Activated effector memory CD4-positive, alpha-beta T cell treated with Interleukin-2 at 50 U/mL for 16 hours (primary cell): ENCODE measurements at regions not wholly inside any gene's neighbourhood (a gene's known extent, or its start where the extent isn't known, plus 50 kb on each side); places are given as distances from the start of the nearest gene placed in this dataset.

Source experiments
- DNase-seq: peaks from one replicate; pipeline ENCODE4 v3.0.0-alpha.2; 2020

DNA sequence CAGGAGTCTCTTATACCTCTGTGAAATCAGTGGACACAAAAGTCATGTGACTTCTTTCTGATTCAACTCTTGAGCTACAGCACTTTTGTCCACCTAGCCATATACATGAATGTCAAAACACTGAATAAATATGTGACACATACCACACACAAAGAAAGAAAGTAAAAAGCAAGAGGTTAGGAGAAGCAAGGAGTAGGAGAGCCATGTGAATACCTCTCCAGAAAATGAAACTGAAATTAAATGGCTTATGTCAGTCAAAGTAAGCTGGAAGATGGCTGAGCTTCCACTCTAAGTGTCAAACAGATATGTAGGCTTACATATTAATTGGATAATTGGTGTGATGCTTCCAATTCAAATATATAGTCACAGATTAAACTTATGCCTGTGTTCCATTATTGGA is 1050.5 kb downstream of the BCL11A start:
- no peak for DNase-seq

DNA sequence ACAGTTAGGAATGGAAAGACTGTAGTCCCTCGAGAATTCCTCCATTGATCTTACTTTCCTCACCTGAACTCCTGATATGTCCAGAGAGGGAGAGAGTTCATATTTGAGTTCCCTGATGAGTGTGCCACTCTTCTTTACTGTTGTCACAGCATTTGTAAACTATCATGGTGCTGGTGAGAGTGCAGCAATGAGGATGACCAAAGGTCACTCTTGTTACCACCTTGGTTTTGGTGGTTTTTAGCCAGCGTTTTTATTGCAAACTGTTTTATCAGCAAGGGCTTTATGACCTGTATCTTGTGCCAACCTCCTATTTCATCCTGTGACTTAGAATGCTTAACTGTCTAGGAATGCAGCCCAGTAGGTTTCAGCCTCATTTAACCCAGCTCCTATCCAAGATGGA is 1062.5 kb downstream of the BCL11A start:
- no peak for DNase-seq

GRCh38 chr2:59490192-59490591 is 1063.3 kb downstream of the BCL11A start:
- no peak for DNase-seq

DNA sequence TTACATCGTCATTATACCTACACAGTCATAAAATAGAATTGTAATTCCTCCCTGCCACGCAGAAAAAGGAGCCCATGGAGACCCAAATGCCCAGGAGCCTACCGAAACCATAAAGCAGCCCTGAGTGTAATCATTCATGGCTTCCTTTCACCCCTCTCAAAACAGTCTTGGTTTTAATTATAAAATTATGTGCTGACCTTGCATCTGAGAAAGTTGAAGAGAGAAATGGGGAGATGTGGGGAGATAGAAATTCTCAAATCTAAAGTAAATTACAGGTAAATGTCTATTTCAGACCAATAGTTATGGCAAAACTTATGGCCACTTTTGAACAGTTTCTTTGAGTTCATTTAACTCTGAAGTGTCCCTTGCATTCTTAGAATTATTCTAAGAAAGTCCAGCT is 1068.8 kb downstream of the BCL11A start:
- DNase-seq = no peak

GRCh38 chr2:59463426-59463825 is 1090.0 kb downstream of the BCL11A start:
- no peak for DNase-seq

GRCh38 chr2:59462422-59463197 is 1090.8 kb downstream of the BCL11A start:
- no peak for DNase-seq

DNA sequence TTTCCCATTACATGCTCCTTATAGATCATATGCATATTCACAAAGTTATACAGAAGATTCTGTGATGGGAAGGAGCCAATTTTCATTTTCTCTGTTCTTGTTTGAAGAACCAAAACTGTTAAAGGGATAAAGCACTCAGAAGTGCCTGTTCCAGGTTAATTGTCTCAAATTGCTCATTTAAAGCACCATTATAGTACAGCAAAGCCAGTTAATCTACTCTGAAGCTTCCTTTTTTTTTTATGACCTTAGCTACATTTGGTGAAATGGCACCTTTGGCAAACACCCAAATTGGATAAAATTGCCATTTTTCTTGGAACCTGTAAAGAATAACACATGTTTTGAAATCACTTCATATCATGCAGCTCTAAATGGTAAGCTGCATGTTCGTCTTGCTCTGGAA is 1092.3 kb downstream of the BCL11A start:
- DNase-seq = no peak

- DNase-seq = no peak
Observed at GRCh38 chr2:59458800-59459199, 1094.7 kb downstream of the BCL11A start.

GRCh38 chr2:59456285-59456684 is 1097.2 kb downstream of the BCL11A start:
- DNase-seq = no peak

DNA sequence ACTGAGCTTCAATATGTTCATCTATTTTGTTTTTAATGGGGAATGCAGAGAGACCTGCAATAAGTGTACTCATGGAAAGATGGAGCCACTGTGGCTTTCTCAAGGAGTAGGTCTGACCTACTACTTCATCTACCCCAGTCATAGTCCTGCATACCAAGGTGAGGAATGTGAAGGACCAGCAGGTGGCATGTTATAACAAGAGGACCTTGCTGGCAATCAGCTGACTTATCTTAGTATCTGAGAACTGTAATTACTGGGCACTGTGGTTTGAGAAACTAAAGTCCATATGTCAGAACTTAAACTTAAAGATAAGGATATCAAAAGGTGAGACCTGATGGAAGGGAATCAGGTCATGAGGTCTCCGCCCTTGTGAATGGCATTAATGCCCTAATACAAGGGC is 1104.2 kb downstream of the BCL11A start:
- DNase-seq = no peak

DNA sequence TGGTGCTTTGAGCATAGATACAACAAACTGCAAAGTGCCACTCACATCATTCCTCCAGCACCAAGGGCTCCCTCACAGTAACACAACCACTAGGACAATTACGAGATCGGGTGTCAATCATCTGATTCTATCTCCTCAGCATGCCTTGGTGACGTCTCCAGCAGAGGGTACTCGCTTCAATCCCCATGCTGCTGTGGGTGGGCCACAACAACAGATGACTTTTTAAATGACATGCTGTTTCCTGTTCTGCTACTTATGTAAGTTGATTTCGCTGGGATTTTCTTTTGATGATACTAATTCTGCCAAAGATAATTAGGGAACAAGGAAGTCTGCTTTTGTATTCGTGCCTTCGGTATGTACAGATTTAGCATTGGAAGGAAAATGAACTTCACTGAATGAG is 1113.0 kb downstream of the BCL11A start:
- DNase-seq = no peak

DNA sequence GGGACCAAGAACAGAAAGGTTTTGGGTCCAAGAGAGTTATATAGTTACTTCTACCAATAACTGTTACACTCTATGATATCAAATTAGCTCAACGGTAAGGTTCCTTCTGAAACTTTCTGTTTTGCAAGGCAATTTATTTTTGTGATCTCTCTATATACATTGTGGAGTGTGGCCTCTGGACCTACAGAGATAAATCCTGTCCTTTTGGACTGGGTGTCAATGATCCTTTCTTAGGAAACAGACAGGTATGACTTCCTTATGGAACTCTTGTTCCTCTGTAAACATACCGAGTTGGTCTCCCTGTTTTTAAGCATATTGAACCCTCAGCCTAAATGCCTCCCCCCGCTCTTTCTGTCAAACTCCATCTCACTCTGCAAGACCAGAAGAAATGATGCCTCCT is 1117.8 kb downstream of the BCL11A start:
- no peak for DNase-seq

DNA sequence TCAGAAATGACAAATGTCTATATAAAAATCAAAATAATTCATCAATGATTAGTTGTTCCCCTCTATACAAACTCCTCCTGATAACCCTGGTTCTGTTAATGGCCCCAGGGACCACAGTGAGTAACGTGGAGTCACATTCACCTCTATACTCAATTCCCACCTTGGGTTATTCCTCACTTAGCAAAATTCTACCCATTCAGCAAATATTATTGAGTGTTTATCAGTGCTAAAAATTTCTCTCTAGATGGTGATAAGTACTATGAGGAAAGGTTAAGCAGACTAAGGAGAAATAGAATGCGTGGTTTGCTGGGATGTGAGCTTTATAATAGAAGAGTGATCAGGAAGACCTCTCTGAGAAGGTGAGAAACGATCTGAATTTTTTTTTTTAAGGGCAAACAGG is 1124.5 kb downstream of the BCL11A start:
- no peak for DNase-seq

GRCh38 chr2:59427980-59428379 is 1125.5 kb downstream of the BCL11A start:
- no peak for DNase-seq

GRCh38 chr2:59425247-59425646 is 1128.2 kb downstream of the BCL11A start:
- DNase-seq = no peak

- no peak for DNase-seq
Observed at GRCh38 chr2:59413751-59414570, 1139.5 kb downstream of the BCL11A start.

DNA sequence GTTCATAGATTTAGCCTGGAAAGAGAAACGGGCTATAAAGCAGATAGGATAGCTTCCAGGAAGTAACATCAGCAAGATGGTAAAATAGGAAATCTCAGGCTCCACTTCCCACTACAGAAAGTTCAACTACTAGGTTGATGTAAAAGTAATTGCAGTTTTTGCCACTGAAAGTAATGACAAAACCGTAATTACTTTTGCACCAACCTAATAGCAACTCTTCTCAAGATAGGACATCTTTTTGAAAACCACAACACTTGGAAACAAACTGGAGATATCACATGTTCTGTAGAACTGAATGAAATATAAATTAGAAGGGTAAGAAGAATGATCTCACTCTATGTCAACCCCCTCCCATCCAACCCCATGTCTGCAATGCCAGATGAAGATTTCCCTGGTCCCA is 1154.3 kb downstream of the BCL11A start:
- DNase-seq = no peak

- DNase-seq = no peak
Observed at GRCh38 chr2:59398081-59398480, 1155.4 kb downstream of the BCL11A start.

DNA sequence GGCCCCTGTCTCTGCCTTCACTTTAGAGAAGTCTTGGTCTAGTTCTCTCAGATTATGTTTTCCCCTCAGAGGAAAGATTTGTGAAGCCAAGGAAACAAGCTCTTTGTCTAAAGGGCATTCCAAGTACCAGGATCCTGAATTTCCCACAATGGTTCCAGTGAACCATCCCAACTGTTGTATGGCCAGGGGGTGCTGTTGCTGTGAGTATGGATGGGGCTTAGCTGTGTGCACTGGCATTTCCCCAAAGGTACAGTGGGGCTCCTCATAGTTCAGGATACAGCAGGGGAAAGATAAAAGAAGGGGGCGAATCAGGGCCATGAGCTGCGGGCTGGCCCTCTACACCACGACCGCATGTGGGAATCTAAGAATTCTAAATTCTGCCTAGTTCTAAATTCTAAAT is 1154.0 kb upstream of the FANCL start:
- no peak for DNase-seq

- no peak for DNase-seq
Observed at GRCh38 chr2:59391896-59392295, 1150.8 kb upstream of the FANCL start.

DNA sequence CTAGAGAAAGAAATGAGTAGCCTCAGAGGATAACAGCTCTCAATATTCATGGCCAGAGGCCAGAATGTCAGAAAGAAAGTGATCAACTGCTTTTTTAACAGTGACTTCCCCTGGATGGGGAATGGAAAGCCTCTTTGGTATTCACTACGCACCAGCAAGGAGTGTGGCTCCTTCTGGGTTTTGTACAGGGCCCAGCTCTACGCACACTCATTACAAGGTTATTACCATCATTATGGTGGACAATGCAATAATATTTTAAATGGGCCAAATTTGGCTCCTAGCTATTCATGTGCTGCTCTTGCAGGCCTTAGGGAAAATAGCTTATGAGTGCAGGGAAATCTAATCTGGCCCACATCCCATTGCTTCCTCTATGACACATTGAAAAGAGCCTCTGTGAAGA is 1149.5 kb upstream of the FANCL start:
- DNase-seq = no peak

- DNase-seq = no peak
Observed at GRCh38 chr2:59389240-59389639, 1148.1 kb upstream of the FANCL start.

- no peak for DNase-seq
Observed at GRCh38 chr2:59385971-59386370, 1144.8 kb upstream of the FANCL start.

DNA sequence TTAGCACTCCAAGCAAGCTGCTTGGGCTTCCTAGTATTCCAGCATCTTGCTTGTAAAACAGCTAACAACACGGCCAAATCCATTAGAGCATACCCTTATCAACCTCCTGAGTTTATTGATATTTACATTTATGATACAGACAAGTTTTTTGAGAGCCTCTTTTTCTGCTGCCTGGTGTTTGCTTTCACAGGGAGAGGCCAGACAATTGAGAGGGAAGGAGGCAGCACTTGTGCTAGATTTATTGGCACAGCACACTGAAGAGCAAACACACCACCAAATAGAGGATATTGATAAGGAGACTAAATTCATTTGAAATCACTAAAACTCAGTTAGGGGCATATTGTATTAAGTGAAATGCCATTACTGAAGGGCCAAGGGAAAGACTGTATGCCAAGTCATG is 1142.3 kb upstream of the FANCL start:
- DNase-seq = no peak

DNA sequence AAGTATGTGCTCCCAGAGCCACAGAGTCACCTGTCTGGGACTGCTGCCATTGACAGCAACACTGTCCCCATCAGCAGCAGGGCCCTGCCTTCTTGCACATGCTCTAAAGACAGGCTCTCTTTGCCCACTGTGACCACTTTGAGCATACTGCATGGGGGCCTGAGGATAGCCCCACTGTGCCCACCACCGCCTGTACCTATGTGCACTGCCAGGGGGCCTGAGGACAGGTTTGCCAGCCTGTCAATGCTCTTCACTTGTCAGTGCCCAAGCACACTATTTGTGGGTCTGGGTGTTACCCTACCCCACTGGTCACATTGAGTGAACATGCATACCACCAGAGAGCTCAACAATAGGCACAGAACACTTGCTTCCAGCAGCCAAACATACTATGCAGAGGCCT is 1137.0 kb upstream of the FANCL start:
- no peak for DNase-seq
